WTC11 (cell line): ENCODE measurements at regions not wholly inside any gene's neighbourhood (a gene's known extent, or its start where the extent isn't known, plus 50 kb on each side); places are given as distances from the start of the nearest gene placed in this dataset.

Experiments
- ATAC-seq: fragments of 200-7000 bp; cut with Tn5 transposase; 2 replicates; pipeline ENCODE4 v1.10.0; 2021; ENCODE audit warnings: mild to moderate bottlenecking, moderate library complexity
- CTCF ChIA-PET: fragments of 300-600 bp; sonication (Branson Sonifier 250); formaldehyde crosslinking; loops from one replicate; lab custom pipeline; 2021; ENCODE audit warnings: antibody characterized with exemption; lab: Charles Lee
- POLR2A ChIA-PET: fragments of 350-600 bp; sonication (Branson Sonifier 250); formaldehyde crosslinking; loops from one replicate; lab custom pipeline; 2021; ENCODE audit warnings: antibody characterized with exemption; lab: Charles Lee
- DNase-seq: peaks from one replicate; pipeline ENCODE4 v3.0.0; 2021; ENCODE audit warnings: low spot score
- H3K27ac Mint-ChIP-seq: 2 replicates; pipeline ENCODE4 v1.8.0; 2021; ENCODE audit warnings: mixed read lengths
- H3K27me3 Mint-ChIP-seq: 2 replicates; pipeline ENCODE4 v1.8.0; 2021; ENCODE audit warnings: low read depth, mild to moderate bottlenecking, moderate library complexity, mixed read lengths
- H3K36me3 Mint-ChIP-seq: 2 replicates; pipeline ENCODE4 v1.8.0; 2021; ENCODE audit warnings: mixed read lengths
- H3K4me1 Mint-ChIP-seq: 2 replicates; pipeline ENCODE4 v1.8.0; 2022; ENCODE audit warnings: mixed read lengths
- H3K4me3 Mint-ChIP-seq: 2 replicates; pipeline ENCODE4 v1.8.0; 2021; ENCODE audit warnings: mild to moderate bottlenecking, moderate library complexity, mixed read lengths
- H3K9me3 Mint-ChIP-seq: 2 replicates; pipeline ENCODE4 v1.8.0; 2021; ENCODE audit warnings: mixed read lengths
- CREM ChIP-seq: sonication (generic); formaldehyde crosslinking; IDR thresholded peaks from 2 replicates; pipeline ENCODE4 v1.8.1; 2022; ENCODE audit warnings: mild to moderate bottlenecking, missing genetic modification reagents, moderate library complexity
- ELF4 ChIP-seq: sonication (generic); formaldehyde crosslinking; IDR thresholded peaks from 2 replicates; pipeline ENCODE4 v1.8.1; 2022; ENCODE audit warnings: low read depth, mild to moderate bottlenecking, moderate library complexity, missing genetic modification reagents
- EMX1 ChIP-seq: fragments of 250-450 bp; sonication (Bioruptor Pico); IDR thresholded peaks from 2 replicates; pipeline ENCODE4 v1.8.0; 2021; ENCODE audit warnings: mild to moderate bottlenecking
- ESRRA ChIP-seq: sonication (generic); formaldehyde crosslinking; IDR thresholded peaks from 2 replicates; pipeline ENCODE4 v1.8.1; 2022; ENCODE audit warnings: mild to moderate bottlenecking, missing genetic modification reagents, borderline replicate concordance
- FOXK1 ChIP-seq: sonication (generic); formaldehyde crosslinking; IDR thresholded peaks from 2 replicates; pipeline ENCODE4 v1.8.0; 2022; ENCODE audit warnings: mild to moderate bottlenecking, moderate library complexity, missing genetic modification reagents
- GRHL2 ChIP-seq: fragments of 250-450 bp; sonication (Bioruptor Pico); IDR thresholded peaks from 2 replicates; pipeline ENCODE4 v1.8.0; 2022; ENCODE audit warnings: mild to moderate bottlenecking, moderate library complexity; ENCODE audit not compliant: insufficient replicate concordance, severe bottlenecking
- GTF2I ChIP-seq: fragments of 250-450 bp; sonication (Bioruptor Pico); conservative IDR thresholded peaks from 2 replicates; pipeline ENCODE4 v1.4.0; 2021; ENCODE audit warnings: mild to moderate bottlenecking
- IRF2 ChIP-seq: sonication (generic); formaldehyde crosslinking; IDR thresholded peaks from 2 replicates; pipeline ENCODE4 v1.8.0; 2022; ENCODE audit warnings: low read depth, missing genetic modification reagents, borderline replicate concordance
- NFYB ChIP-seq: sonication (generic); formaldehyde crosslinking; conservative IDR thresholded peaks from 2 replicates; pipeline ENCODE4 v1.8.0; 2022; ENCODE audit warnings: low read depth, missing genetic modification reagents
- RORB ChIP-seq: fragments of 250-450 bp; sonication (Bioruptor Pico); IDR thresholded peaks from 2 replicates; pipeline ENCODE4 v1.9.0; 2021; ENCODE audit warnings: mild to moderate bottlenecking
- TP53 ChIP-seq: sonication (generic); formaldehyde crosslinking; IDR thresholded peaks from 2 replicates; pipeline ENCODE4 v1.8.1; 2023; ENCODE audit warnings: mild to moderate bottlenecking, missing genetic modification reagents
- ZNF263 ChIP-seq: sonication (generic); formaldehyde crosslinking; IDR thresholded peaks from 2 replicates; pipeline ENCODE4 v1.8.1; 2022; ENCODE audit warnings: low read depth, mild to moderate bottlenecking, moderate library complexity, missing genetic modification reagents
- ZNF396 ChIP-seq: fragments of 250-450 bp; sonication (Bioruptor Pico); IDR thresholded peaks from 2 replicates; pipeline ENCODE4 v1.8.0; 2021; ENCODE audit warnings: mild to moderate bottlenecking, moderate library complexity, borderline replicate concordance
- TF ChIP-seq, protein P1 (sequence below): sonication (generic); formaldehyde crosslinking; IDR thresholded peaks from 2 replicates; pipeline ENCODE4 v1.8.1; 2023; ENCODE audit warnings: mild to moderate bottlenecking, moderate library complexity, missing genetic modification reagents
- TF ChIP-seq, protein P2 (sequence below): sonication (generic); formaldehyde crosslinking; IDR thresholded peaks from 2 replicates; pipeline ENCODE4 v1.8.0; 2023; ENCODE audit warnings: missing genetic modification reagents, mild to moderate bottlenecking, borderline replicate concordance
- TF ChIP-seq, protein P3 (sequence below): sonication (generic); formaldehyde crosslinking; IDR thresholded peaks from 2 replicates; pipeline ENCODE4 v1.8.0; 2022; ENCODE audit warnings: mild to moderate bottlenecking, missing genetic modification reagents
- TF ChIP-seq, protein P4 (sequence below): sonication (generic); formaldehyde crosslinking; IDR thresholded peaks from 2 replicates; pipeline ENCODE4 v1.8.1; 2023; ENCODE audit warnings: mild to moderate bottlenecking, missing genetic modification reagents
- TF ChIP-seq, protein P5 (sequence below): sonication (generic); formaldehyde crosslinking; IDR thresholded peaks from 2 replicates; pipeline ENCODE4 v1.8.1; 2023; ENCODE audit warnings: mild to moderate bottlenecking, missing genetic modification reagents, moderate library complexity
- TF ChIP-seq, protein P6 (sequence below): sonication (generic); formaldehyde crosslinking; IDR thresholded peaks from 2 replicates; pipeline ENCODE4 v1.8.0; 2022; ENCODE audit warnings: mild to moderate bottlenecking, missing genetic modification reagents
- TF ChIP-seq, protein P7 (sequence below): sonication (generic); formaldehyde crosslinking; IDR thresholded peaks from 2 replicates; pipeline ENCODE4 v1.8.0; 2023; ENCODE audit warnings: missing genetic modification reagents
- TF ChIP-seq, protein P8 (sequence below): sonication (generic); formaldehyde crosslinking; IDR thresholded peaks from 2 replicates; pipeline ENCODE4 v1.8.0; 2022; ENCODE audit warnings: mild to moderate bottlenecking, missing genetic modification reagents

DNA sequence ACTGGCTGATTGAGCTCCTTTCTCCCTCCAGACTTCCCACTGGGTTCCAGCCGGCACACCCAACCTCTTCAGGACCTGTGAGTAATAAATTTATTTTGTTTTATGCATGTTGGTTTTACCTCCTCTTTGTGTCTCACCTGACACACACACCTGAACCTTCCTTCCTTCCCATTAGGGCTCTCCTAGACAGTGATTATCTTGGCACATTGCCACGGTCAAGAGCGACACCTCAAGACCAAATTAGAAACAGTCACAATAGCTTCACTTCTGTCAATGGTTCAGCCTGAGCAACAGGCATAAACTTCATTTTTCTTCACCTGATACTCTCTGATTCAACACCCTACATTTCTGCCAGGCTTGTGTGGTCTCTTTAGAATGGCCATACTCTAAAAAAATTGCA, 296.3 kb upstream of the SMARCA2 start:
- TF ChIP-seq, protein P1, sequence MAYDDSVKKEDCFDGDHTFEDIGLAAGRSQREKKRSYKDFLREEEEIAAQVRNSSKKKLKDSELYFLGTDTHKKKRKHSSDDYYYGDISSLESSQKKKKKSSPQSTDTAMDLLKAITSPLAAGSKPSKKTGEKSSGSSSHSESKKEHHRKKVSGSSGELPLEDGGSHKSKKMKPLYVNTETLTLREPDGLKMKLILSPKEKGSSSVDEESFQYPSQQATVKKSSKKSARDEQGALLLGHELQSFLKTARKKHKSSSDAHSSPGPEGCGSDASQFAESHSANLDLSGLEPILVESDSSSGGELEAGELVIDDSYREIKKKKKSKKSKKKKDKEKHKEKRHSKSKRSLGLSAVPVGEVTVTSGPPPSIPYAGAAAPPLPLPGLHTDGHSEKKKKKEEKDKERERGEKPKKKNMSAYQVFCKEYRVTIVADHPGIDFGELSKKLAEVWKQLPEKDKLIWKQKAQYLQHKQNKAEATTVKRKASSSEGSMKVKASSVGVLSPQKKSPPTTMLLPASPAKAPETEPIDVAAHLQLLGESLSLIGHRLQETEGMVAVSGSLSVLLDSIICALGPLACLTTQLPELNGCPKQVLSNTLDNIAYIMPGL = no peak
- TF ChIP-seq, protein P2, sequence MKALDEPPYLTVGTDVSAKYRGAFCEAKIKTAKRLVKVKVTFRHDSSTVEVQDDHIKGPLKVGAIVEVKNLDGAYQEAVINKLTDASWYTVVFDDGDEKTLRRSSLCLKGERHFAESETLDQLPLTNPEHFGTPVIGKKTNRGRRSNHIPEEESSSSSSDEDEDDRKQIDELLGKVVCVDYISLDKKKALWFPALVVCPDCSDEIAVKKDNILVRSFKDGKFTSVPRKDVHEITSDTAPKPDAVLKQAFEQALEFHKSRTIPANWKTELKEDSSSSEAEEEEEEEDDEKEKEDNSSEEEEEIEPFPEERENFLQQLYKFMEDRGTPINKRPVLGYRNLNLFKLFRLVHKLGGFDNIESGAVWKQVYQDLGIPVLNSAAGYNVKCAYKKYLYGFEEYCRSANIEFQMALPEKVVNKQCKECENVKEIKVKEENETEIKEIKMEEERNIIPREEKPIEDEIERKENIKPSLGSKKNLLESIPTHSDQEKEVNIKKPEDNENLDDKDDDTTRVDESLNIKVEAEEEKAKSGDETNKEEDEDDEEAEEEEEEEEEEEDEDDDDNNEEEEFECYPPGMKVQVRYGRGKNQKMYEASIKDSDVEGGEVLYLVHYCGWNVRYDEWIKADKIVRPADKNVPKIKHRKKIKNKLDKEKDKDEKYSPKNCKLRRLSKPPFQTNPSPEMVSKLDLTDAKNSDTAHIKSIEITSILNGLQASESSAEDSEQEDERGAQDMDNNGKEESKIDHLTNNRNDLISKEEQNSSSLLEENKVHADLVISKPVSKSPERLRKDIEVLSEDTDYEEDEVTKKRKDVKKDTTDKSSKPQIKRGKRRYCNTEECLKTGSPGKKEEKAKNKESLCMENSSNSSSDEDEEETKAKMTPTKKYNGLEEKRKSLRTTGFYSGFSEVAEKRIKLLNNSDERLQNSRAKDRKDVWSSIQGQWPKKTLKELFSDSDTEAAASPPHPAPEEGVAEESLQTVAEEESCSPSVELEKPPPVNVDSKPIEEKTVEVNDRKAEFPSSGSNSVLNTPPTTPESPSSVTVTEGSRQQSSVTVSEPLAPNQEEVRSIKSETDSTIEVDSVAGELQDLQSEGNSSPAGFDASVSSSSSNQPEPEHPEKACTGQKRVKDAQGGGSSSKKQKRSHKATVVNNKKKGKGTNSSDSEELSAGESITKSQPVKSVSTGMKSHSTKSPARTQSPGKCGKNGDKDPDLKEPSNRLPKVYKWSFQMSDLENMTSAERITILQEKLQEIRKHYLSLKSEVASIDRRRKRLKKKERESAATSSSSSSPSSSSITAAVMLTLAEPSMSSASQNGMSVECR (CRISPR knock-in tag) = no peak
- TF ChIP-seq FOXK1 (CRISPR knock-in tag) = no peak
- TF ChIP-seq, protein P3, sequence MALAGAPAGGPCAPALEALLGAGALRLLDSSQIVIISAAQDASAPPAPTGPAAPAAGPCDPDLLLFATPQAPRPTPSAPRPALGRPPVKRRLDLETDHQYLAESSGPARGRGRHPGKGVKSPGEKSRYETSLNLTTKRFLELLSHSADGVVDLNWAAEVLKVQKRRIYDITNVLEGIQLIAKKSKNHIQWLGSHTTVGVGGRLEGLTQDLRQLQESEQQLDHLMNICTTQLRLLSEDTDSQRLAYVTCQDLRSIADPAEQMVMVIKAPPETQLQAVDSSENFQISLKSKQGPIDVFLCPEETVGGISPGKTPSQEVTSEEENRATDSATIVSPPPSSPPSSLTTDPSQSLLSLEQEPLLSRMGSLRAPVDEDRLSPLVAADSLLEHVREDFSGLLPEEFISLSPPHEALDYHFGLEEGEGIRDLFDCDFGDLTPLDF (CRISPR knock-in tag) = no peak
- no peaks in the 10 kb centered on the region for H3K36me3 Mint-ChIP-seq
- POLR2A ChIA-PET = no interaction called here
- peaks cover 7% of the 10 kb centered on the region for H3K27me3 Mint-ChIP-seq
- ATAC-seq = 0 out of 2 replicates have a peak, but pooled peaks have one; percentile 8
- CTCF ChIA-PET = interaction anchor here (1.0 to 2.2 kb wide), 3 partner anchors 9 to 119 kb away, joined by 4 to 7 read pairs (median 4); no protein-coding TSS in a partner anchor
- H3K4me1 Mint-ChIP-seq = peaks cover 11% of the 10 kb centered on the region
- H3K9me3 Mint-ChIP-seq = peaks cover 9% of the 10 kb centered on the region
- no peak for DNase-seq
- no peak overlapping the region for H3K27ac Mint-ChIP-seq
- H3K4me3 Mint-ChIP-seq = no peak overlapping the region

DNA sequence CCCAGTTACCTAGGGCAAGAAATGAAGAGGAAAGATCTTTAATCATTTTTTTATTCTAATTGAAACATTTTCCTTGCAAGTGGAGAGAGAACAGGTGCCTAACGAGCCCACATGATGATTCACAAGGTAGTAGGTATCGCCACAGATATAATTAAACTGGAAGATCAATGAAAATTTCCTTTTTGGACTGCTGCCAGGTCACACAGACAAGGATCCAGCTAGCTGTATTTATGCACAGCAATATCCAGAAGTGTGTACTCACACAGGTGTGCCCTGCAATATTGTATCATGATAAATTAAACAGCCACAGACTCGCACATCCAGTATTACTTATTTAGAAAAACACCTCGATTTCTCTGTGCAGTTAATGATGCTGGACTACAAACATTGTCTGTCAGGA, 294.0 kb upstream of the SMARCA2 start:
- Mint-ChIP-seq H3K4me3 (no peak overlapping the region), H3K27ac (no peak overlapping the region), H3K9me3 (peaks cover 9% of the 10 kb centered on the region), H3K27me3 (peaks cover 7% of the 10 kb centered on the region), H3K36me3 (no peaks in the 10 kb centered on the region), H3K4me1 (peaks cover 19% of the 10 kb centered on the region)
- ATAC-seq (no peak), DNase-seq (no peak)
- no peak for TF ChIP-seq EMX1 (CRISPR knock-in tag)
- TF ChIP-seq CREM (CRISPR knock-in tag) = no peak
- TF ChIP-seq GRHL2 (CRISPR knock-in tag) = no peak
- TF ChIP-seq, protein P4, sequence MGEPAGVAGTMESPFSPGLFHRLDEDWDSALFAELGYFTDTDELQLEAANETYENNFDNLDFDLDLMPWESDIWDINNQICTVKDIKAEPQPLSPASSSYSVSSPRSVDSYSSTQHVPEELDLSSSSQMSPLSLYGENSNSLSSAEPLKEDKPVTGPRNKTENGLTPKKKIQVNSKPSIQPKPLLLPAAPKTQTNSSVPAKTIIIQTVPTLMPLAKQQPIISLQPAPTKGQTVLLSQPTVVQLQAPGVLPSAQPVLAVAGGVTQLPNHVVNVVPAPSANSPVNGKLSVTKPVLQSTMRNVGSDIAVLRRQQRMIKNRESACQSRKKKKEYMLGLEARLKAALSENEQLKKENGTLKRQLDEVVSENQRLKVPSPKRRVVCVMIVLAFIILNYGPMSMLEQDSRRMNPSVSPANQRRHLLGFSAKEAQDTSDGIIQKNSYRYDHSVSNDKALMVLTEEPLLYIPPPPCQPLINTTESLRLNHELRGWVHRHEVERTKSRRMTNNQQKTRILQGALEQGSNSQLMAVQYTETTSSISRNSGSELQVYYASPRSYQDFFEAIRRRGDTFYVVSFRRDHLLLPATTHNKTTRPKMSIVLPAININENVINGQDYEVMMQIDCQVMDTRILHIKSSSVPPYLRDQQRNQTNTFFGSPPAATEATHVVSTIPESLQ = no peak
- no peak for TF ChIP-seq ESRRA (CRISPR knock-in tag)
- TF ChIP-seq ZNF263 (CRISPR knock-in tag) = no peak
- TF ChIP-seq IRF2 (CRISPR knock-in tag) = no peak
- ChIA-PET CTCF (no interaction called here), POLR2A (no interaction called here)

DNA sequence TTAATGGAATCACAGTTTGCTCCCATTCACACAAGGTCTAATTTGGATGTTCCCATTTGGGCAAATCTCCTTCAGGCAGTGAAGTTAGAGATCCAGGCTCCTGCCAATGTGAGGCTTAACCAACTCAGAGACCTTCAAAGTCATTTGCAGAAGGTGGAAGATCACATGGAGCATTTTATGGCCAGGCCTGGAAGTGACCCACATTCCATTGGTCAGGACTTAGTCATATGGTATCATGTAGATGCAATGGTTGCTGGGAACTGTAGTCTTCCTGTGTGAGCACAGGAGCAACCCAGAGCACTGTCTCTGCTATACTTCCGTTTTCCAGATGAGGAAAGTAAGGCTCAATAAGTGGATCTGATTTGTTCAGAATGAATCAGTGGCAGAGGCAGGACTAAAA, 292.7 kb upstream of the SMARCA2 start:
- POLR2A ChIA-PET = no interaction called here
- CTCF ChIA-PET = no interaction called here
- no peak for DNase-seq
- H3K4me3 Mint-ChIP-seq = no peak overlapping the region
- H3K9me3 Mint-ChIP-seq = peaks cover 9% of the 10 kb centered on the region
- no peak for TF ChIP-seq ELF4 (CRISPR knock-in tag)
- TF ChIP-seq, protein P5, sequence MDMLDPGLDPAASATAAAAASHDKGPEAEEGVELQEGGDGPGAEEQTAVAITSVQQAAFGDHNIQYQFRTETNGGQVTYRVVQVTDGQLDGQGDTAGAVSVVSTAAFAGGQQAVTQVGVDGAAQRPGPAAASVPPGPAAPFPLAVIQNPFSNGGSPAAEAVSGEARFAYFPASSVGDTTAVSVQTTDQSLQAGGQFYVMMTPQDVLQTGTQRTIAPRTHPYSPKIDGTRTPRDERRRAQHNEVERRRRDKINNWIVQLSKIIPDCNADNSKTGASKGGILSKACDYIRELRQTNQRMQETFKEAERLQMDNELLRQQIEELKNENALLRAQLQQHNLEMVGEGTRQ (CRISPR knock-in tag) = peak; percentile 90
- TF ChIP-seq, protein P6, sequence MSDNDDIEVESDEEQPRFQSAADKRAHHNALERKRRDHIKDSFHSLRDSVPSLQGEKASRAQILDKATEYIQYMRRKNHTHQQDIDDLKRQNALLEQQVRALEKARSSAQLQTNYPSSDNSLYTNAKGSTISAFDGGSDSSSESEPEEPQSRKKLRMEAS (CRISPR knock-in tag) = peak; percentile 92
- TF ChIP-seq, protein P7, sequence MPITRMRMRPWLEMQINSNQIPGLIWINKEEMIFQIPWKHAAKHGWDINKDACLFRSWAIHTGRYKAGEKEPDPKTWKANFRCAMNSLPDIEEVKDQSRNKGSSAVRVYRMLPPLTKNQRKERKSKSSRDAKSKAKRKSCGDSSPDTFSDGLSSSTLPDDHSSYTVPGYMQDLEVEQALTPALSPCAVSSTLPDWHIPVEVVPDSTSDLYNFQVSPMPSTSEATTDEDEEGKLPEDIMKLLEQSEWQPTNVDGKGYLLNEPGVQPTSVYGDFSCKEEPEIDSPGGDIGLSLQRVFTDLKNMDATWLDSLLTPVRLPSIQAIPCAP (CRISPR knock-in tag) = no peak
- TF ChIP-seq TP53 = no peak
- TF ChIP-seq ZNF396 = no peak
- TF ChIP-seq NFYB = peak; percentile 51
- no peak for TF ChIP-seq GTF2I (CRISPR knock-in tag)
- TF ChIP-seq, protein P8, sequence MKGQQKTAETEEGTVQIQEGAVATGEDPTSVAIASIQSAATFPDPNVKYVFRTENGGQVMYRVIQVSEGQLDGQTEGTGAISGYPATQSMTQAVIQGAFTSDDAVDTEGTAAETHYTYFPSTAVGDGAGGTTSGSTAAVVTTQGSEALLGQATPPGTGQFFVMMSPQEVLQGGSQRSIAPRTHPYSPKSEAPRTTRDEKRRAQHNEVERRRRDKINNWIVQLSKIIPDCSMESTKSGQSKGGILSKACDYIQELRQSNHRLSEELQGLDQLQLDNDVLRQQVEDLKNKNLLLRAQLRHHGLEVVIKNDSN (CRISPR knock-in tag) = peak; percentile 90
- TF ChIP-seq RORB (CRISPR knock-in tag) = no peak
- TF ChIP-seq, all 79 proteins: peak for 4
- Mint-ChIP-seq H3K27me3 (peaks cover 7% of the 10 kb centered on the region), H3K36me3 (no peaks in the 10 kb centered on the region), H3K27ac (no peak overlapping the region), H3K4me1 (peaks cover 26% of the 10 kb centered on the region)
- peak; percentile 95 for ATAC-seq
